H1 (cell line): ENCODE measurements at regions not wholly inside any gene's neighbourhood (a gene's known extent, or its start where the extent isn't known, plus 50 kb on each side); places are given as distances from the start of the nearest gene placed in this dataset.

ENCODE experiments used
- CTCF ChIA-PET: fragments of 300-600 bp; sonication (Branson Sonifier 250); formaldehyde crosslinking; loops from one replicate; lab custom pipeline; 2021; ENCODE audit not compliant: partially characterized antibody; lab: Charles Lee
- POLR2A ChIA-PET: fragments of 300-600 bp; sonication (Branson Sonifier 250); formaldehyde crosslinking; loops from one replicate; lab custom pipeline; 2021; ENCODE audit warnings: inconsistent platforms; ENCODE audit not compliant: partially characterized antibody; lab: Charles Lee
- DNase-seq, 2 experiments: peaks; one replicate each; pipeline versions ENCODE4 v3.0.0 to v3.0.0-alpha.2; 2010 to 2022; ENCODE audit warnings: low spot score in 2 of 2, low read depth in 1 of 2, mixed read lengths in 1 of 2
- FAIRE-seq: peaks from 2 replicates; lab custom pipeline; 2011; peaks lifted over from hg19 to GRCh38; lab: Jason Lieb, UNC
- H2AFZ ChIP-seq: 2 replicates; pipeline ENCODE4 v1.8.1; 2012; ENCODE audit warnings: low read length, inconsistent platforms
- H2AK5ac ChIP-seq: 2 replicates; pipeline ENCODE4 v1.6.1; 2013; ENCODE audit warnings: low read depth, low read length
- H2BK120ac ChIP-seq: replicated peaks from 2 replicates; pipeline ENCODE3; 2013; ENCODE audit warnings: low read depth, low read length, inconsistent platforms
- H2BK12ac ChIP-seq: 2 replicates; pipeline ENCODE4 v1.6.1; 2013; ENCODE audit warnings: low read depth, low read length
- H2BK15ac ChIP-seq: 2 replicates; pipeline ENCODE4 v1.6.1; 2013; ENCODE audit warnings: low read length
- H2BK20ac ChIP-seq: 2 replicates; pipeline ENCODE4 v1.6.1; 2013; ENCODE audit warnings: low read length
- H2BK5ac ChIP-seq: 2 replicates; pipeline ENCODE4 v1.6.1; 2013; ENCODE audit warnings: low read depth, low read length
- H3K14ac ChIP-seq: 2 replicates; pipeline ENCODE4 v1.6.1; 2013; ENCODE audit warnings: inconsistent platforms; ENCODE audit not compliant: insufficient read length
- H3K18ac ChIP-seq: 2 replicates; pipeline ENCODE4 v1.6.1; 2013; ENCODE audit warnings: low read length; ENCODE audit errors: extremely low read depth
- H3K23ac ChIP-seq: 2 replicates; pipeline ENCODE4 v1.6.1; 2013; ENCODE audit warnings: inconsistent platforms; ENCODE audit not compliant: insufficient read length
- H3K23me2 ChIP-seq: 2 replicates; pipeline ENCODE4 v1.6.1; 2013; ENCODE audit warnings: low read depth, low read length
- H3K27ac ChIP-seq: 2 replicates; pipeline ENCODE4 v1.6.1; 2011; ENCODE audit warnings: low read depth, low read length, inconsistent platforms
- H3K27me3 ChIP-seq, 4 experiments: replicated peaks in 1 of 4; 1 replicate in 1 of 4; 2 replicates in 3 of 4; pipeline versions ENCODE4 v1.6.1 to v1.8.1; 2011 to 2013; ENCODE audit warnings: low read length in 3 of 4, mild to moderate bottlenecking in 3 of 4, inconsistent platforms in 2 of 4, mixed read lengths in 2 of 4, moderate library complexity in 1 of 4; ENCODE audit not compliant: control insufficient read depth in 3 of 4, insufficient read depth in 3 of 4; ENCODE audit errors: extremely low read depth in 1 of 4
- H3K36me3 ChIP-seq, 4 experiments: 2 replicates each; pipeline versions ENCODE4 v1.6.1 to v1.8.1; 2011 to 2013; ENCODE audit warnings: mild to moderate bottlenecking in 4 of 4, low read length in 3 of 4, moderate library complexity in 2 of 4, control low read depth in 1 of 4, inconsistent platforms in 1 of 4; ENCODE audit not compliant: insufficient read depth in 4 of 4, control insufficient read depth in 2 of 4
- H3K4ac ChIP-seq: replicated peaks from 2 replicates; pipeline ENCODE3; 2013; ENCODE audit warnings: low read length, low read depth, mixed read lengths, inconsistent platforms; ENCODE audit not compliant: insufficient read length
- H3K4me1 ChIP-seq, 4 experiments: replicated peaks in 1 of 4; 1 replicate in 1 of 4; 2 replicates in 3 of 4; pipeline versions ENCODE4 v1.6.1 to v1.8.1; 2011 to 2013; ENCODE audit warnings: low read length in 3 of 4, inconsistent platforms in 2 of 4, mixed read lengths in 1 of 4; ENCODE audit not compliant: insufficient read depth in 4 of 4, control insufficient read depth in 3 of 4
- H3K4me2 ChIP-seq, 2 experiments: 2 replicates each; pipeline versions ENCODE4 v1.6.1 to v1.8.1; 2011 to 2013; ENCODE audit warnings: low read depth in 2 of 2, low read length in 2 of 2, control low read depth in 1 of 2, inconsistent platforms in 1 of 2, mild to moderate bottlenecking in 1 of 2; ENCODE audit not compliant: insufficient read depth in 1 of 2
- H3K4me3 ChIP-seq, 4 experiments: fragments of 200-600, 300-600 bp in 1 of 4; sonication (generic), shearing (Covaris generic), sonication (Bioruptor Twin) in 1 of 4; 2 replicates each; pipeline versions ENCODE4 v1.5.1 to v1.8.1; 2011 to 2016; ENCODE audit warnings: low read length in 4 of 4, low read depth in 3 of 4, control low read depth in 2 of 4, inconsistent platforms in 2 of 4, mild to moderate bottlenecking in 2 of 4, mixed read lengths in 1 of 4, moderate library complexity in 1 of 4; ENCODE audit not compliant: insufficient read depth in 2 of 4; ENCODE audit errors: extremely low read depth in 1 of 4
- H3K56ac ChIP-seq: replicated peaks from 2 replicates; pipeline ENCODE3; 2013; ENCODE audit warnings: low read depth, mild to moderate bottlenecking, mixed read lengths, low read length, inconsistent platforms; ENCODE audit not compliant: insufficient read length
- H3K79me1 ChIP-seq: 2 replicates; pipeline ENCODE4 v1.6.1; 2013; ENCODE audit warnings: low read depth, low read length, control low read depth
- H3K79me2 ChIP-seq, 2 experiments: 2 replicates each; pipeline versions ENCODE4 v1.6.1 to v1.8.1; 2012 to 2013; ENCODE audit warnings: low read length in 2 of 2, mild to moderate bottlenecking in 2 of 2, inconsistent platforms in 1 of 2; ENCODE audit not compliant: insufficient read depth in 2 of 2, control insufficient read depth in 1 of 2
- H3K9ac ChIP-seq, 4 experiments: replicated peaks in 1 of 4; 1 replicate in 1 of 4; 2 replicates in 3 of 4; pipeline versions ENCODE4 v1.6.1 to v1.8.1; 2011 to 2013; ENCODE audit warnings: low read depth in 3 of 4, low read length in 3 of 4, control low read depth in 2 of 4, mild to moderate bottlenecking in 2 of 4, moderate library complexity in 2 of 4, inconsistent platforms in 1 of 4; ENCODE audit errors: extremely low read depth in 1 of 4
- H3K9me3 ChIP-seq, 2 experiments: 2 replicates each; pipeline versions ENCODE4 v1.6.1 to v1.8.1; 2012 to 2013; ENCODE audit warnings: mild to moderate bottlenecking in 2 of 2, moderate library complexity in 2 of 2, control low read depth in 1 of 2, inconsistent platforms in 1 of 2, low read depth in 1 of 2, low read length in 1 of 2, mixed read lengths in 1 of 2; ENCODE audit not compliant: insufficient read depth in 2 of 2
- H4K20me1 ChIP-seq, 2 experiments: replicated peaks in 1 of 2; 2 replicates each; pipeline versions ENCODE3 to v1.8.1; 2011 to 2013; ENCODE audit warnings: inconsistent platforms in 2 of 2, low read length in 2 of 2, mild to moderate bottlenecking in 1 of 2; ENCODE audit not compliant: insufficient read depth in 2 of 2, control insufficient read depth in 1 of 2
- H4K5ac ChIP-seq: 2 replicates; pipeline ENCODE4 v1.6.1; 2013; ENCODE audit warnings: low read length, low read depth, mixed read lengths, inconsistent platforms; ENCODE audit not compliant: insufficient read length
- H4K8ac ChIP-seq: 2 replicates; pipeline ENCODE4 v1.8.0; 2013; ENCODE audit warnings: mild to moderate bottlenecking, moderate library complexity, low read length, inconsistent platforms; ENCODE audit not compliant: insufficient read depth; ENCODE audit errors: extremely low read depth
- H4K91ac ChIP-seq: replicated peaks from 2 replicates; pipeline ENCODE3; 2013; ENCODE audit warnings: low read length, mixed read lengths, inconsistent platforms; ENCODE audit not compliant: insufficient read length
- ASH2L ChIP-seq: fragments of 200-600, 300-600 bp; sonication (generic); IDR thresholded peaks from one replicate; pipeline ENCODE4 v1.7.1; 2017; ENCODE audit warnings: low read length
- ATF2 ChIP-seq: IDR thresholded peaks from 2 replicates; pipeline ENCODE4 v1.6.1; 2012; ENCODE audit warnings: low read length, inconsistent platforms
- CBX5 ChIP-seq: fragments of 300-800, 300-1000 bp; sonication (generic); IDR thresholded peaks from 2 replicates; pipeline ENCODE4 v1.7.1; 2016; ENCODE audit warnings: antibody characterized with exemption, low read length, low read depth
- CTCF ChIP-seq, 3 experiments: IDR thresholded peaks; 1 replicate in 2 of 3; 2 replicates in 1 of 3; pipeline versions ENCODE4 v1.5.1 to v1.6.1; 2011; ENCODE audit warnings: low read length in 3 of 3, mild to moderate bottlenecking in 3 of 3, inconsistent platforms in 2 of 3, low read depth in 1 of 3, moderate library complexity in 1 of 3; ENCODE audit not compliant: insufficient read depth in 1 of 3; ENCODE audit errors: control extremely low read depth in 1 of 3
- EP300 ChIP-seq, 2 experiments: IDR thresholded peaks; 1 replicate in 1 of 2; 2 replicates in 1 of 2; pipeline ENCODE4 v1.6.1; 2011 to 2012; ENCODE audit warnings: low read depth in 2 of 2, low read length in 2 of 2, mild to moderate bottlenecking in 2 of 2, borderline replicate concordance in 1 of 2, inconsistent platforms in 1 of 2, moderate library complexity in 1 of 2
- POU5F1 ChIP-seq: IDR thresholded peaks from 2 replicates; pipeline ENCODE4 v1.6.1; 2011; ENCODE audit warnings: low read depth, mild to moderate bottlenecking, low read length, moderate library complexity
- SIRT6 ChIP-seq: IDR thresholded peaks from one replicate; pipeline ENCODE4 v1.7.1; 2012; ENCODE audit warnings: low read length, inconsistent platforms
- SIX5 ChIP-seq: IDR thresholded peaks from 2 replicates; pipeline ENCODE4 v1.6.1; 2011; ENCODE audit warnings: mild to moderate bottlenecking, low read depth, low read length
- SP2 ChIP-seq: IDR thresholded peaks from 2 replicates; pipeline ENCODE4 v1.6.1; 2012; ENCODE audit warnings: mild to moderate bottlenecking, low read length, inconsistent platforms
- TAF1 ChIP-seq: IDR thresholded peaks from 2 replicates; pipeline ENCODE4 v1.6.1; 2011; ENCODE audit warnings: mild to moderate bottlenecking, low read depth, low read length
- WGBS, 2 experiments: shearing (Covaris generic) in 1 of 2; methylation state at CpG; one replicate each; pipeline versions ENCODE4 v1.1.6 to v1.1.7; 2013 to 2015; ENCODE audit warnings: low lambda C conversion rate in 2 of 2, mixed read lengths in 2 of 2, inconsistent platforms in 1 of 2, low coverage in 1 of 2, missing lambda C conversion rate in 1 of 2; ENCODE audit not compliant: insufficient replicate concordance in 2 of 2, insufficient coverage in 1 of 2, insufficient read length in 1 of 2; ENCODE audit errors: extremely low coverage in 1 of 2, missing lambda C conversion rate in 1 of 2; 5-methylcytosine and 5-hydroxymethylcytosine counted together

GRCh38 chr5:68839019-68839552, 254.7 kb upstream of the SLC30A5 start:
- no peak overlapping the region for H3K4me2 ChIP-seq
- no peak for TF ChIP-seq EP300 (IDR thresholded peaks at IDR 0.05; ENCODE audit: borderline replicate concordance in 1 of 2, low read depth in 2 of 2, low read length in 2 of 2)
- no peak for TF ChIP-seq SIRT6
- TF ChIP-seq SIX5: no peak
- TF ChIP-seq ATF2: no peak
- no peak for TF ChIP-seq POU5F1
- TF ChIP-seq TAF1: no peak
- TF ChIP-seq ASH2L: no peak
- TF ChIP-seq SP2: no peak
- no peak for TF ChIP-seq CBX5
- no peak for TF ChIP-seq CTCF (IDR thresholded peaks at IDR 0.05; ENCODE audit: control extremely low read depth in 1 of 3, insufficient read depth in 1 of 3, low read depth in 1 of 3, low read length in 3 of 3)

More at GRCh38 chr5:68839019-68839552, 254.7 kb upstream of the SLC30A5 start:
- no peak overlapping the region for H3K56ac ChIP-seq
- no peaks in the 10 kb centered on the region for H3K79me1 ChIP-seq
- no peak overlapping the region; the same call in 1 of the 2 replicates for H2BK15ac ChIP-seq
- H4K91ac ChIP-seq: no peak overlapping the region
- no peak overlapping the region for H2BK5ac ChIP-seq
- CTCF ChIA-PET: interaction anchor here (1.0 kb wide), 1 partner anchor 13 kb away, joined by 3 read pairs; no protein-coding TSS in a partner anchor
- H2AFZ ChIP-seq: no peak overlapping the region
- H4K8ac ChIP-seq: no peak overlapping the region
- H3K27ac ChIP-seq: no peak overlapping the region
- H3K9ac ChIP-seq: no peak overlapping the region
- no peak for DNase-seq
- no peak overlapping the region for H2BK120ac ChIP-seq
- POLR2A ChIA-PET: no interaction called here
- WGBS, 2 experiments: 68% methylated on average over 5 of the region's 5 CpGs; no CpG with 5 or more reads in 1 of the 2 experiments
- H2AK5ac ChIP-seq: no peak overlapping the region
- H3K23me2 ChIP-seq: no peaks in the 10 kb centered on the region
- no peaks in the 10 kb centered on the region for H3K9me3 ChIP-seq
- no peaks in the 10 kb centered on the region for H3K79me2 ChIP-seq
- no peak overlapping the region for H3K4ac ChIP-seq
- H3K18ac ChIP-seq: no peak overlapping the region
- no peak overlapping the region for H3K4me3 ChIP-seq
- no peak for FAIRE-seq
- peaks cover 0 to 3% (median 0%) of the 10 kb centered on the region in 4 experiments; a peak in 1 of 7 replicates for H3K4me1 ChIP-seq
- no peaks in the 10 kb centered on the region for H3K27me3 ChIP-seq
- H4K20me1 ChIP-seq: no peaks in the 10 kb centered on the region
- H2BK20ac ChIP-seq: no peak overlapping the region
- no peak overlapping the region for H4K5ac ChIP-seq
- H3K23ac ChIP-seq: no peak overlapping the region
- H2BK12ac ChIP-seq: no peak overlapping the region
- H3K36me3 ChIP-seq: no peaks in the 10 kb centered on the region
- no peak overlapping the region for H3K14ac ChIP-seq
